Subcutaneous abdominal adipose tissue (tissue), 5 donors: ENCODE measurements at regions not wholly inside any gene's neighbourhood (a gene's known extent, or its start where the extent isn't known, plus 50 kb on each side); places are given as distances from the start of the nearest gene placed in this dataset.
A peak's percentile ranks its signal among the peaks of the same experiment; 100 is the strongest.

Experiments
- H3K27ac ChIP-seq: one replicate; pipeline ENCODE4 v1.7.0; 2013; ENCODE audit warnings: low read depth, mild to moderate bottlenecking, inconsistent platforms, low read length, moderate library complexity
- H3K27me3 ChIP-seq, 5 donors: one replicate each; pipeline ENCODE4 v1.7.0; 2013; ENCODE audit warnings: low read length in 5 of 5, inconsistent platforms in 1 of 5; ENCODE audit not compliant: control insufficient read depth in 5 of 5, insufficient read depth in 4 of 5
- H3K36me3 ChIP-seq, 5 donors: one replicate each; pipeline ENCODE4 v1.7.0; 2013; ENCODE audit warnings: low read length in 5 of 5; ENCODE audit not compliant: control insufficient read depth in 5 of 5, insufficient read depth in 5 of 5
- H3K4me1 ChIP-seq, 5 donors: one replicate each; pipeline ENCODE4 v1.7.0; 2013; ENCODE audit warnings: low read length in 5 of 5, mild to moderate bottlenecking in 3 of 5, moderate library complexity in 1 of 5; ENCODE audit not compliant: control insufficient read depth in 5 of 5, insufficient read depth in 5 of 5
- H3K4me3 ChIP-seq, 5 donors: one replicate each; pipeline ENCODE4 v1.7.0; 2013; ENCODE audit warnings: low read length in 5 of 5, low read depth in 1 of 5
- H3K9ac ChIP-seq, 5 donors: one replicate each; pipeline ENCODE4 v1.7.0; 2013; ENCODE audit warnings: low read length in 5 of 5, mild to moderate bottlenecking in 4 of 5, moderate library complexity in 3 of 5
- H3K9me3 ChIP-seq, 5 donors: one replicate each; pipeline ENCODE4 v1.7.0; 2013; ENCODE audit warnings: low read length in 5 of 5; ENCODE audit not compliant: control insufficient read depth in 5 of 5
- donor health status: healthy.
- donor health status: healthy.
- donor health status: healthy.
- donor health status: healthy.
- donor health status: healthy.

DNA sequence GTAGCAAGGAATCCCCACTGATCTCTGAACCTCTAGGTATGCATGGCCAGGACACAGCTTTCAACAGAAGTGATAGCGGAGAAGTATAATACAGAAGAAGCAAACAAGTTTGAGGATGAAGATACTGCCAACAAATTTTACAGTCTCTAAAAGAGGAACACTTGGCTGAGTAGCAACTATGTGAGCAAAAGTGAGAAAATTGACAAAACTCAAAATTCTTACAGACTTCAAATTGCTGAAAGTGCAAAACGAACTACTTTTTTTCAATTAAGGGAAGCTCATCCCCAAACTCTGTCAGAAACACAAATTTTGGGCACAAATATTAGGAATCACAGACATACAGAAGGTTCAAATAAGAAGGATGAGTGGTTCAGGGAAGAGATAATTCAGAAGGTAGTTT is 1324.6 kb downstream of the LRFN5 start:
- Histone ChIP-seq H3K4me1 (no peaks in the 10 kb centered on the region), H3K36me3 (no peaks in the 10 kb centered on the region), H3K4me3 (no peak overlapping the region), H3K9me3 (peaks cover 0 to 12% (median 0%) of the 10 kb centered on the region in 5 donors), H3K27me3 (peaks cover 0 to 4% (median 0%) of the 10 kb centered on the region in 5 donors), H3K9ac (no peak overlapping the region), H3K27ac (no peak overlapping the region)

- Histone ChIP-seq H3K4me1 (no peaks in the 10 kb centered on the region), H3K9me3 (peaks cover 0 to 12% (median 0%) of the 10 kb centered on the region in 5 donors), H3K9ac (no peak overlapping the region), H3K36me3 (no peaks in the 10 kb centered on the region), H3K27me3 (peaks cover 0 to 4% (median 0%) of the 10 kb centered on the region in 5 donors), H3K27ac (no peak overlapping the region), H3K4me3 (peak overlapping the region in 1 of 5 donors; percentile 2)
Observed at GRCh38 chr14:42929806-42930480, 1323.3 kb downstream of the LRFN5 start.

- no peak overlapping the region for H3K27ac ChIP-seq
- no peaks in the 10 kb centered on the region for H3K4me1 ChIP-seq
- H3K4me3 ChIP-seq = no peak overlapping the region
- no peaks in the 10 kb centered on the region for H3K36me3 ChIP-seq
- H3K9me3 ChIP-seq = peaks cover 0 to 14% (median 2%) of the 10 kb centered on the region in 5 donors
- H3K27me3 ChIP-seq = peaks cover 0 to 4% (median 0%) of the 10 kb centered on the region in 5 donors
- no peak overlapping the region for H3K9ac ChIP-seq
Observed at GRCh38 chr14:42927313-42927712, 1320.6 kb downstream of the LRFN5 start.

DNA sequence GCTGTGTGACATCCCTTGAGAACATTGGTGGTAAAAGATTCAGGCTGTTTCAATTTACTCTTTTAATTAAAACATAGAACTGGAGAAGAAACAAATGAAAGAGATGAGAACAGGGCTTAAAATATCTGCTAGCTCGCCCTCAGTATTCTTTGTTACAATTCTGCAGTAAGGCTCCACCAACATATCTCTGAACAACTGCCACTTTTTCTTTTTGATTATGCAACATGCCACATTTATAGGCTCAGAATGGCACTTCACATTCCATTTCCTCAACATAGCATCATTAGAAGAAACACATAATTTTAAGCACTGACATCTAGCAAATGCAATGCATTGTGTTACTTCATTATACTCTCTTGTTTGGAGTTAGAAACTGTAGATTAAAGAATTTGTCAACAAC is 1315.2 kb downstream of the LRFN5 start:
- H3K36me3 ChIP-seq = no peaks in the 10 kb centered on the region
- no peak overlapping the region for H3K4me3 ChIP-seq
- H3K4me1 ChIP-seq = peaks cover 0 to 5% (median 0%) of the 10 kb centered on the region in 5 donors
- H3K9ac ChIP-seq = no peak overlapping the region
- peaks cover 0 to 4% (median 2%) of the 10 kb centered on the region in 5 donors for H3K9me3 ChIP-seq
- H3K27ac ChIP-seq = no peak overlapping the region
- no peaks in the 10 kb centered on the region for H3K27me3 ChIP-seq

DNA sequence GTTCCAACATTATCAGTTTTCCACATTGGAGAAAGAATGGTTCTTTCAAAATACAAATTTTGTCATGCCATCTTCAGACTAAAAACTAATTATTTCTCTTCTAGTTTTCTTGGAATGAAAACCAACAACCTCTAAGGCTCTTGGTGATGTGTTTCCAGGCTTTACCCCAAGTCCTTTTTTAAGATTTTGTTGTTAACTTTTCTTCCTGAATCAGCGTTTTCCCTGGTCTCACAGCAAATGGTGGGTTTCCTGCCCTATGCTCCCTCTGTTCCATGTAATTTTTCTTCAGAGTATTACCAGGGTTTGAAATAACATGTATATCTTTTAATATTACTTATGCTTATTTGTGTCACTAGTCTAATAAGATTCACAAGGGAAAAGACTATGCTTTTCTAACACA is 1311.9 kb downstream of the LRFN5 start:
- Histone ChIP-seq H3K27me3 (no peaks in the 10 kb centered on the region), H3K27ac (no peak overlapping the region), H3K4me1 (peaks cover 0 to 5% (median 0%) of the 10 kb centered on the region in 5 donors), H3K9ac (no peak overlapping the region), H3K36me3 (no peaks in the 10 kb centered on the region), H3K9me3 (peaks cover 0 to 4% (median 2%) of the 10 kb centered on the region in 5 donors), H3K4me3 (no peak overlapping the region)

- H3K4me3 ChIP-seq = no peak overlapping the region
- H3K9ac ChIP-seq = no peak overlapping the region
- H3K36me3 ChIP-seq = no peaks in the 10 kb centered on the region
- H3K27me3 ChIP-seq = no peaks in the 10 kb centered on the region
- H3K27ac ChIP-seq = no peak overlapping the region
- no peaks in the 10 kb centered on the region for H3K4me1 ChIP-seq
- H3K9me3 ChIP-seq = no peaks in the 10 kb centered on the region
Observed at GRCh38 chr14:42911642-42912041, 1305.0 kb downstream of the LRFN5 start.

- no peak overlapping the region for H3K27ac ChIP-seq
- no peaks in the 10 kb centered on the region for H3K4me1 ChIP-seq
- no peaks in the 10 kb centered on the region for H3K36me3 ChIP-seq
- no peak overlapping the region for H3K4me3 ChIP-seq
- no peaks in the 10 kb centered on the region for H3K9me3 ChIP-seq
- H3K9ac ChIP-seq = no peak overlapping the region
- H3K27me3 ChIP-seq = no peaks in the 10 kb centered on the region
Observed at GRCh38 chr14:42909659-42910058, 1303.0 kb downstream of the LRFN5 start.

GRCh38 chr14:42893183-42893582 is 1286.5 kb downstream of the LRFN5 start:
- H3K9me3 ChIP-seq = no peaks in the 10 kb centered on the region
- no peaks in the 10 kb centered on the region for H3K4me1 ChIP-seq
- no peaks in the 10 kb centered on the region for H3K27me3 ChIP-seq
- no peak overlapping the region for H3K27ac ChIP-seq
- no peak overlapping the region for H3K9ac ChIP-seq
- no peaks in the 10 kb centered on the region for H3K36me3 ChIP-seq
- H3K4me3 ChIP-seq = no peak overlapping the region

- no peaks in the 10 kb centered on the region for H3K27me3 ChIP-seq
- no peaks in the 10 kb centered on the region for H3K9me3 ChIP-seq
- H3K4me1 ChIP-seq = no peaks in the 10 kb centered on the region
- H3K27ac ChIP-seq = no peak overlapping the region
- H3K36me3 ChIP-seq = no peaks in the 10 kb centered on the region
- no peak overlapping the region for H3K9ac ChIP-seq
- no peak overlapping the region for H3K4me3 ChIP-seq
Observed at GRCh38 chr14:42884100-42884499, 1277.4 kb downstream of the LRFN5 start.

DNA sequence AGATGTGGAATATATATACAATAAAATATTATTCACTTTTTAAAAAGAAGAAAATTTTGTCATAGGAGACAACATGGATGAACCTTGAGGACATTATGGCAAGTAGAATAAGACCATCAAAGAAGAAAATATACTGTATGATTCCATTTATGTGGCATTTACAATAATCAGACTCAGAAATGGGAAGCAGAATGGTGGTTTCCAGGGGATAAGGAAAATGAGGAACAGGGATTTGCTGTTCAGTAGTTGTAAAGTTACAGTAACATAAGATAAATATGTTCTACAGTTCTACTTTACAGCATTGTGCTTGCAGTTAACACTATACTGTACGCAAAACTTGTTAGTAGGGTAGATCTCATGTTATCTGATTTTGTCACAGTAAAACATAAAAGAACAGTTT is 1271.0 kb downstream of the LRFN5 start:
- Histone ChIP-seq H3K4me1 (no peaks in the 10 kb centered on the region), H3K9me3 (no peaks in the 10 kb centered on the region), H3K9ac (no peak overlapping the region), H3K27ac (no peak overlapping the region), H3K27me3 (no peaks in the 10 kb centered on the region), H3K36me3 (no peaks in the 10 kb centered on the region), H3K4me3 (no peak overlapping the region)
